PC-3 (cell line): ENCODE measurements at regions not wholly inside any gene's neighbourhood (a gene's known extent, or its start where the extent isn't known, plus 50 kb on each side); places are given as distances from the start of the nearest gene placed in this dataset.

Experiments
- EZH2 ChIP-seq: fragments of 300-600 bp; sonication (generic); IDR thresholded peaks from one replicate; pipeline ENCODE4 v1.6.1; 2017; ENCODE audit warnings: antibody characterized with exemption, mild to moderate bottlenecking, low read length; ENCODE audit not compliant: unreplicated experiment
- EZH2phosphoT487 ChIP-seq: fragments of 300-600 bp; sonication (generic); IDR thresholded peaks from 2 replicates; pipeline ENCODE4 v1.6.1; 2018; ENCODE audit warnings: mild to moderate bottlenecking, antibody characterized with exemption, low read length, borderline replicate concordance
- TF ChIP-seq, protein P1 (sequence below): fragments of 300-600 bp; sonication (generic); conservative IDR thresholded peaks from 2 replicates; pipeline ENCODE4 v1.5.1; 2017; ENCODE audit warnings: antibody characterized with exemption, low read depth, mild to moderate bottlenecking, low read length

- TF ChIP-seq, protein P1, sequence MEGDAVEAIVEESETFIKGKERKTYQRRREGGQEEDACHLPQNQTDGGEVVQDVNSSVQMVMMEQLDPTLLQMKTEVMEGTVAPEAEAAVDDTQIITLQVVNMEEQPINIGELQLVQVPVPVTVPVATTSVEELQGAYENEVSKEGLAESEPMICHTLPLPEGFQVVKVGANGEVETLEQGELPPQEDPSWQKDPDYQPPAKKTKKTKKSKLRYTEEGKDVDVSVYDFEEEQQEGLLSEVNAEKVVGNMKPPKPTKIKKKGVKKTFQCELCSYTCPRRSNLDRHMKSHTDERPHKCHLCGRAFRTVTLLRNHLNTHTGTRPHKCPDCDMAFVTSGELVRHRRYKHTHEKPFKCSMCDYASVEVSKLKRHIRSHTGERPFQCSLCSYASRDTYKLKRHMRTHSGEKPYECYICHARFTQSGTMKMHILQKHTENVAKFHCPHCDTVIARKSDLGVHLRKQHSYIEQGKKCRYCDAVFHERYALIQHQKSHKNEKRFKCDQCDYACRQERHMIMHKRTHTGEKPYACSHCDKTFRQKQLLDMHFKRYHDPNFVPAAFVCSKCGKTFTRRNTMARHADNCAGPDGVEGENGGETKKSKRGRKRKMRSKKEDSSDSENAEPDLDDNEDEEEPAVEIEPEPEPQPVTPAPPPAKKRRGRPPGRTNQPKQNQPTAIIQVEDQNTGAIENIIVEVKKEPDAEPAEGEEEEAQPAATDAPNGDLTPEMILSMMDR, result no peak
- TF ChIP-seq EZH2, result no peak
- no peak for TF ChIP-seq EZH2phosphoT487
These were observed 112.0 kb downstream of the TMEM174 start for GRCh38 chr5:73284985-73285384.
